ENCODE measurements at regions not wholly inside any gene's neighbourhood (a gene's known extent, or its start where the extent isn't known, plus 50 kb on each side); places are given as distances from the start of the nearest gene placed in this dataset.
"Not testable (repeated sequence)": the region's sequence is repeated elsewhere in the genome, so short reads cannot be mapped to it uniquely, and the experiment has no call there.

- 2% methylated on average over 4 of the region's 4 CpGs for WGBS (ENCODE audit: insufficient coverage, insufficient replicate concordance, low lambda C conversion rate, missing lambda C conversion rate)
- H4K20me1 ChIP-seq (ENCODE audit: control insufficient read depth, insufficient read depth), result no peaks in the 10 kb centered on the region
- ChIA-PET CTCF (interaction anchor here (0.7 kb wide), 1 partner anchor 1014 kb away, joined by 3 read pairs; no protein-coding TSS in a partner anchor), POLR2A (no interaction called here), SMC1A (ENCODE audit: uncharacterized antibody, unreplicated experiment) (no interaction called here), RAD21 (ENCODE audit: unreplicated experiment) (no interaction called here)
- DNase-seq (ENCODE audit: low read depth, low spot score) (no peak), ATAC-seq (no peak), FAIRE-seq (no peak)
- H3K79me2 ChIP-seq (ENCODE audit: control insufficient read depth, insufficient read depth, low read length), result no peaks in the 10 kb centered on the region
- in situ Hi-C loops (cut with MboI), result no loop called here
- intact Hi-C loops (cut with micrococcal nuclease; ENCODE audit: unreplicated experiment), result no loop called here
- no peak for TF ChIP-seq BCL11A (IDR thresholded peaks at IDR 0.05; ENCODE audit: low read depth, low read length)
- TF ChIP-seq KDM1A (IDR thresholded peaks at IDR 0.05; ENCODE audit: borderline replicate concordance), result no peak
- H3K9ac ChIP-seq (ENCODE audit: control insufficient read depth, insufficient read depth, low read length), result no peak overlapping the region
- H3K36me3 ChIP-seq (ENCODE audit: control insufficient read depth in 2 of 2, insufficient read depth in 2 of 2, low read length in 1 of 2), result no peaks in the 10 kb centered on the region
- H2AFZ ChIP-seq (ENCODE audit: control insufficient read depth, low read depth, low read length), result no peak overlapping the region
- H3K4me2 ChIP-seq (ENCODE audit: control insufficient read depth, insufficient read depth), result no peak overlapping the region
- no peaks in the 10 kb centered on the region for H3K4me1 ChIP-seq (ENCODE audit: control insufficient read depth, insufficient read depth, low read length)
- H3K27me3 ChIP-seq (replicated peaks in 1 of 2; ENCODE audit: control insufficient read depth in 2 of 2, insufficient read depth in 2 of 2, low read length in 1 of 2), result no peaks in the 10 kb centered on the region
- BruUV-seq (replicated peaks), result no TSS peak
- no peaks in the 10 kb centered on the region; the same call in 2 of the 3 replicates for H3K9me3 ChIP-seq (replicated peaks; ENCODE audit: control insufficient read depth, insufficient read depth, low read length)
- H3K4me3 ChIP-seq, result no peak overlapping the region
- no peak overlapping the region for H3K27ac ChIP-seq (ENCODE audit: control insufficient read depth, insufficient read depth)
These were observed 286.2 kb upstream of the EXOC2 start for GRCh38 chr6:978937-979685.

- H3K27me3 ChIP-seq (replicated peaks in 1 of 2; ENCODE audit: control insufficient read depth in 2 of 2, insufficient read depth in 2 of 2, low read length in 1 of 2); H3K79me2 ChIP-seq (ENCODE audit: control insufficient read depth, insufficient read depth, low read length); in situ Hi-C loops (cut with MboI); H3K9ac ChIP-seq (ENCODE audit: control insufficient read depth, insufficient read depth, low read length); SMC1A ChIA-PET (ENCODE audit: uncharacterized antibody, unreplicated experiment); H3K4me3 ChIP-seq; H3K36me3 ChIP-seq (ENCODE audit: control insufficient read depth in 2 of 2, insufficient read depth in 2 of 2, low read length in 1 of 2); H2AFZ ChIP-seq (ENCODE audit: control insufficient read depth, low read depth, low read length); CTCF ChIA-PET; RAD21 ChIA-PET (ENCODE audit: unreplicated experiment); DNase-seq (ENCODE audit: low read depth, low spot score); ATAC-seq; intact Hi-C loops (cut with micrococcal nuclease; ENCODE audit: unreplicated experiment); POLR2A ChIA-PET; H3K4me2 ChIP-seq (ENCODE audit: control insufficient read depth, insufficient read depth); H3K27ac ChIP-seq (ENCODE audit: control insufficient read depth, insufficient read depth); FAIRE-seq; BruUV-seq (replicated peaks); H3K9me3 ChIP-seq (replicated peaks; ENCODE audit: control insufficient read depth, insufficient read depth, low read length); H4K20me1 ChIP-seq (ENCODE audit: control insufficient read depth, insufficient read depth); H3K4me1 ChIP-seq (ENCODE audit: control insufficient read depth, insufficient read depth, low read length): not testable (repeated sequence)
These were observed 284.3 kb upstream of the EXOC2 start for GRCh38 chr6:977226-977625.

Measured in GM12878 (cell line).